GM18873 (cell line): ENCODE measurements at regions not wholly inside any gene's neighbourhood (a gene's known extent, or its start where the extent isn't known, plus 50 kb on each side); places are given as distances from the start of the nearest gene placed in this dataset.

Experiments
- ATAC-seq: cut with Tn5 transposase; IDR thresholded peaks from one replicate; pipeline ENCODE4 v1.9.1; 2021; ENCODE audit warnings: mild to moderate bottlenecking, moderate library complexity, moderate number of reproducible peaks; ENCODE audit not compliant: unreplicated experiment, low FRiP score

GRCh38 chr5:73344835-73345234 lies 103.7 kb downstream of the FOXD1 start:
- no peak for ATAC-seq

GRCh38 chr5:73339711-73340110 lies 108.9 kb downstream of the FOXD1 start:
- no peak for ATAC-seq

GRCh38 chr5:73339051-73339575 lies 109.5 kb downstream of the FOXD1 start:
- no peak for ATAC-seq

- ATAC-seq: no peak
Measured at GRCh38 chr5:73338256-73339050, 110.1 kb downstream of the FOXD1 start.

GRCh38 chr5:73337586-73338255 lies 110.9 kb downstream of the FOXD1 start:
- ATAC-seq: no peak

GRCh38 chr5:73336366-73336765 lies 112.2 kb downstream of the FOXD1 start:
- no peak for ATAC-seq

GRCh38 chr5:73333944-73334703 lies 114.5 kb downstream of the FOXD1 start:
- no peak for ATAC-seq

GRCh38 chr5:73330613-73331012 lies 118.0 kb downstream of the FOXD1 start:
- no peak for ATAC-seq

- ATAC-seq: no peak
Measured at GRCh38 chr5:73328640-73329039, 119.9 kb downstream of the FOXD1 start.

- ATAC-seq: no peak
Measured at GRCh38 chr5:73327908-73328455, 120.6 kb downstream of the FOXD1 start.

GRCh38 chr5:73325546-73325945 lies 123.0 kb downstream of the FOXD1 start:
- ATAC-seq: no peak

- ATAC-seq: no peak
Measured at GRCh38 chr5:73323466-73323865, 125.1 kb downstream of the FOXD1 start.

- ATAC-seq: no peak
Measured at GRCh38 chr5:73322437-73323076, 126.0 kb downstream of the FOXD1 start.

- ATAC-seq: no peak
Measured at GRCh38 chr5:73321757-73322436, 126.7 kb downstream of the FOXD1 start.

GRCh38 chr5:73319036-73319435 lies 129.5 kb downstream of the FOXD1 start:
- ATAC-seq: no peak

- ATAC-seq: no peak
Measured at GRCh38 chr5:73318308-73318719, 130.3 kb downstream of the FOXD1 start.

GRCh38 chr5:73317523-73317922 lies 131.1 kb downstream of the FOXD1 start:
- no peak for ATAC-seq

- ATAC-seq: no peak
Measured at GRCh38 chr5:73314395-73315257, 134.0 kb downstream of the FOXD1 start.
